ENCODE measurements at regions not wholly inside any gene's neighbourhood (a gene's known extent, or its start where the extent isn't known, plus 50 kb on each side); places are given as distances from the start of the nearest gene placed in this dataset.

DNA sequence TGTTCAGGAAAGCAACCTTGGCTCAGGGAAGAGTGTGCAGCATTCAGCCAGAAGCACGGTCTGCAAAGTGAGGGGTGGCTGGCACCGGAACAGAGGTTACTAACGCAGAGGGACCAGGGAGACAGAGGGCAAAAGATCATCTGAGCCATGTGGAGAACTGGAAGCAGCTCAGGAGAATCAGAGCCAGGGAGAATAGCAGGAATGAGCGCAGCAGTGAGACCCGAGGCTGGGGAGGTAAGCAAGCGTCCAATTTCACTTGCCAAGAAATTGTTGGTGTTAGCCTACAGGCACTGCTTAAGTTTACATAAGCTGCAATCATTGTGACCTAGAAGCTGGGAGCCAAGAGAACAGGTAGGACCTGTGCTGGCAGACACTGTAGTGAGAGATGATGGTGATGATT is 372.6 kb upstream of the POU3F3 start (continued):
- TF ChIP-seq SP1 (IDR thresholded peaks at IDR 0.05; ENCODE audit: low read depth), result no peak
- TF ChIP-seq, protein P1, sequence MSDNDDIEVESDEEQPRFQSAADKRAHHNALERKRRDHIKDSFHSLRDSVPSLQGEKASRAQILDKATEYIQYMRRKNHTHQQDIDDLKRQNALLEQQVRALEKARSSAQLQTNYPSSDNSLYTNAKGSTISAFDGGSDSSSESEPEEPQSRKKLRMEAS (IDR thresholded peaks at IDR 0.05), result no peak
- no peak for TF ChIP-seq POLR2A (IDR thresholded peaks at IDR 0.05; ENCODE audit: borderline replicate concordance, extremely low read depth, insufficient read depth, insufficient read length)
- TF ChIP-seq EZH2phosphoT487 (IDR thresholded peaks at IDR 0.05; ENCODE audit: borderline replicate concordance), result no peak
- TF ChIP-seq EZH2 (IDR thresholded peaks at IDR 0.05), result no peak
- TF ChIP-seq ZNF274 (IDR thresholded peaks at IDR 0.05; ENCODE audit: low read depth, low read length), result no peak
- TF ChIP-seq ZFX (IDR thresholded peaks at IDR 0.05), result no peak
- TF ChIP-seq, protein P2, sequence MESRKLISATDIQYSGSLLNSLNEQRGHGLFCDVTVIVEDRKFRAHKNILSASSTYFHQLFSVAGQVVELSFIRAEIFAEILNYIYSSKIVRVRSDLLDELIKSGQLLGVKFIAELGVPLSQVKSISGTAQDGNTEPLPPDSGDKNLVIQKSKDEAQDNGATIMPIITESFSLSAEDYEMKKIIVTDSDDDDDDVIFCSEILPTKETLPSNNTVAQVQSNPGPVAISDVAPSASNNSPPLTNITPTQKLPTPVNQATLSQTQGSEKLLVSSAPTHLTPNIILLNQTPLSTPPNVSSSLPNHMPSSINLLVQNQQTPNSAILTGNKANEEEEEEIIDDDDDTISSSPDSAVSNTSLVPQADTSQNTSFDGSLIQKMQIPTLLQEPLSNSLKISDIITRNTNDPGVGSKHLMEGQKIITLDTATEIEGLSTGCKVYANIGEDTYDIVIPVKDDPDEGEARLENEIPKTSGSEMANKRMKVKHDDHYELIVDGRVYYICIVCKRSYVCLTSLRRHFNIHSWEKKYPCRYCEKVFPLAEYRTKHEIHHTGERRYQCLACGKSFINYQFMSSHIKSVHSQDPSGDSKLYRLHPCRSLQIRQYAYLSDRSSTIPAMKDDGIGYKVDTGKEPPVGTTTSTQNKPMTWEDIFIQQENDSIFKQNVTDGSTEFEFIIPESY (IDR thresholded peaks at IDR 0.05; ENCODE audit: extremely low read depth, insufficient replicate concordance, low read length), result no peak

- Histone ChIP-seq H3K27ac (ENCODE audit: low read depth, low read length) (no peak overlapping the region), H2AFZ (ENCODE audit: low read depth, low read length, poor library complexity, severe bottlenecking) (no peak overlapping the region), H4K20me1 (ENCODE audit: insufficient read depth) (no peaks in the 10 kb centered on the region), H3K9me2 (ENCODE audit: insufficient read depth) (no peaks in the 10 kb centered on the region), H3K79me2 (ENCODE audit: insufficient read depth, low read length) (no peaks in the 10 kb centered on the region), H3K9me3 (ENCODE audit: control insufficient read depth in 1 of 2, insufficient read depth in 1 of 2, low read depth in 1 of 2, low read length in 2 of 2) (peaks cover 0 to 8% of the 10 kb centered on the region in 2 experiments; a peak in 2 of 4 replicates), H3K4me1 (ENCODE audit: control insufficient read depth in 1 of 2, insufficient read depth in 2 of 2, low read length in 2 of 2) (no peaks in the 10 kb centered on the region), H3K4me3 (replicated peaks in 1 of 2; ENCODE audit: low read depth in 1 of 2, low read length in 2 of 2) (no peak overlapping the region), H3K36me3 (ENCODE audit: control insufficient read depth in 1 of 2, insufficient read depth in 2 of 2, low read length in 2 of 2) (no peaks in the 10 kb centered on the region), H3K9ac (ENCODE audit: low read length) (no peak overlapping the region), H3K27me3 (ENCODE audit: insufficient read depth, low read length) (no peaks in the 10 kb centered on the region), H3K4me2 (ENCODE audit: low read length) (no peak overlapping the region)
- POLR2A ChIA-PET, result no interaction called here
- intact Hi-C loops (cut with micrococcal nuclease), result no loop called here
- no peak for ATAC-seq
- DNase-seq (ENCODE audit: low read depth, low spot score), result no peak
- RAD21 ChIA-PET (ENCODE audit: low non-redundant PET in 1 of 2, low total read pairs in 2 of 2, uncharacterized antibody in 2 of 2, unreplicated experiment in 2 of 2), result no interaction called here
- CTCF ChIA-PET, result no interaction called here
- no peak for TF ChIP-seq CTCF (IDR thresholded peaks at IDR 0.05 in 2 of 3, conservative IDR thresholded peaks at IDR 0.05 in 1 of 3; ENCODE audit: borderline replicate concordance in 1 of 3, insufficient read depth in 1 of 3, low read depth in 2 of 3, low read length in 2 of 3)
- TF ChIP-seq YY1 (IDR thresholded peaks at IDR 0.05; ENCODE audit: extremely low read depth, insufficient replicate concordance, low read depth, low read length), result no peak
- TF ChIP-seq FOSL1 (IDR thresholded peaks at IDR 0.05; ENCODE audit: low read depth), result no peak
- no peak for TF ChIP-seq CBX3 (IDR thresholded peaks at IDR 0.05; ENCODE audit: low read depth)
- TF ChIP-seq, protein P1 (IDR thresholded peaks at IDR 0.05), result no peak
- TF ChIP-seq REST (IDR thresholded peaks at IDR 0.05; ENCODE audit: low read depth), result no peak
- no peak for TF ChIP-seq POLR2A (IDR thresholded peaks at IDR 0.05; ENCODE audit: borderline replicate concordance, extremely low read depth, insufficient read depth, insufficient read length)
- no peak for TF ChIP-seq SIN3A (IDR thresholded peaks at IDR 0.05; ENCODE audit: low read depth)
- TF ChIP-seq POLR2AphosphoS5 (IDR thresholded peaks at IDR 0.05; ENCODE audit: low read depth, low read length), result no peak
- TF ChIP-seq EZH2 (IDR thresholded peaks at IDR 0.05), result no peak
- TF ChIP-seq, protein P3, sequence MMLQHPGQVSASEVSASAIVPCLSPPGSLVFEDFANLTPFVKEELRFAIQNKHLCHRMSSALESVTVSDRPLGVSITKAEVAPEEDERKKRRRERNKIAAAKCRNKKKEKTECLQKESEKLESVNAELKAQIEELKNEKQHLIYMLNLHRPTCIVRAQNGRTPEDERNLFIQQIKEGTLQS (IDR thresholded peaks at IDR 0.05), result no peak
- TF ChIP-seq SRF (IDR thresholded peaks at IDR 0.05; ENCODE audit: low read depth), result no peak
- TF ChIP-seq EZH2phosphoT487 (IDR thresholded peaks at IDR 0.05; ENCODE audit: borderline replicate concordance), result no peak
- BruUV-seq (replicated peaks), result no TSS peak
These were observed 366.5 kb upstream of the POU3F3 start for GRCh38 chr2:104487366-104487765.
